NOMO-1 treated with DMSO at 0.1 percent for 48 hours (cell line): ENCODE measurements at regions not wholly inside any gene's neighbourhood (a gene's known extent, or its start where the extent isn't known, plus 50 kb on each side); places are given as distances from the start of the nearest gene placed in this dataset.
"Not testable (repeated sequence)": the region's sequence is repeated elsewhere in the genome, so short reads cannot be mapped to it uniquely, and the experiment has no call there.

ENCODE experiments used
- DNase-seq: peaks from one replicate; lab custom pipeline; 2025; ENCODE audit not compliant: unreplicated experiment; lab: John Stamatoyannopoulos, UW

DNA sequence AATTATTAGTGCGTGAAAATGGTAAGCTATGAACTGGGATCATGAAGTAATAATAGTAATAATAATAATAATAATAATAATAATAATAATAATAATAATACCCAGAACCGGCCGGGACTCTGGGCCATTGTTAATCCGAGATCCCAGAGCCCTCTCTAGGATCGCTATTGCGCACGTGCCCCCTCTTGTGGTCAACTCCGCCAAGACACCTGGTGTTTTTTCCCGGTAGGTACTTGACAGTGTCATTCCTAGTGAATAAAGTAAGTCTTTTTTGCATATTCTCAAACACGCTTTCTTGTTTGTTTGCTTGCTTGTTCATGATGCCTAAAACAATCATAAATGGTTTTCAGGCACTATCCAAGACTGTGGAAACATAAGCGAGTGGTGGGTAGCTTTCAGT is 513.7 kb downstream of the RPIA start:
- DNase-seq, result not testable (repeated sequence)

DNA sequence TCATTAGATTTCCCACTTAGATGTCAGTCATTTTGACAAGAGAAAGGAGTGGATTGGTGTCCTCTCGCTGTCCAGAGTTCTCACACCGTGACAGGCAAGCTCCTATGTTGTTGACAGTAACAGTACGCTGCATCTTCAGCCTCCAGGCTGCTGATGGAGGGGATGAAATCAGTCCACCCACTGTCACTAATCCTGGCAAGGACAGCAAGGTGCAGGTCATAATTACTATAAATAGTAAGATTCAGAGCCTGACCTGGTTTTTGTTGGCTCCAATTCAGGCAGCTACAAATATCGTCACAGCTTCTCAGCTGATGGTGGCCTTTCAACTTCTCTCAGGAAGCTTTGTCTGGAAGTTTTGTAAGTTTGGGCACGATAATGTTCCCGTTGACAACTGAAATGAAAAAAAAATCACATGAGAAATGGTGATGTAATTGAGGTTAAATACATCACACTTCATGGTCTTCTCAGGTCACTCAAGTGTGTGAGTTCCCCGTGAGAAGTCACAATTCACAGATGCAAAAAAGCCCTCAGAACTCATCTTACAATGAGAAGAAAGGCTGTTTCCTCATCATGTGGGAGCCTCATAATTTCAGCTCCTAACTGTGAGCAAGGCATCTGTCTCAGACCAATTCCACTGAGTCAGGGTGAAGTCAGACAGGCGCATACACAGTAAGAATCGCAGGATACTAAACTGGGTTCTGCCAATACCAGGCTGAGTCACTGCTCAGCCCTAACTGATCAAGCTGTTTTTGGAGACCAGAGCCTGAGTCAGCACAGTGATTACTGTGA is 516.9 kb downstream of the RPIA start:
- not testable (repeated sequence) for DNase-seq

DNA sequence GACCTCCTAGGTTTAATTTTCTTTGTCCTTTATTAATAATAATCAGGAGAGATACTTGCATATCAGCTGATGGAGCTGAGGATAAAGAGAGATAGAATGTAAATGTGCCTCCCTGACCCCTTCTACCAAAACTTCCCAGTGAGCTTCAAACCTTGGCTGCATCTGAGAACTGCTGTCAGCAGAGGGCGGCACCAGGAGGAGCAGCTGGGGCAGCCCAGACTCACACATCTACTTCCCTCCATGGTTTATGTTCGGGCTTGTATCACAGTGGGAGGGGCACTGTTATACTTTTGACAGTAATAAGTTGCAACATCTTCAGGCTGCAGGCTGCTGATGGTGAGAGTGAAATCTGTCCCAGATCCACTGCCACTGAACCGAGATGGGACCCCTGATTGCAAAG is 521.7 kb downstream of the RPIA start:
- DNase-seq, result peak; percentile 29

DNA sequence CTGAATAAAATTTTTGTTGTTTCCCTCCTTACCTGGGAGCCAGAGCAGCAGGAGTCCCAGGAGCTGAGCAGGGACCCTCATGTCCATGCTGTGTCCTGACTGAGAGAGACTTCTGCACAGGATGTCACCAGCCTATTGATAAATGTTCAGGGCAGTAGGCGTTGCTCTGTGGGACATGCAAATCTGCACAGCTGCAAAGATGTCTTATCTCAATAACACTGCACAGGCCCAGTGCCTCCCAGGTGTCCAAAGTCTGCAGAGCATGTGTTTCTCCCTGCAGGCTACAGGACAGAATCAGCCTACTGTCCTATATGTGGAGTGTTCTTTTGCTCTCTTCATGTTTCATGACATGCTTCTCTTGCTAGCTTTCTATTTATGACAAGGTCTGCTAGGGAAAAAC is 522.3 kb downstream of the RPIA start:
- not testable (repeated sequence) for DNase-seq

- not testable (repeated sequence) for DNase-seq
Observed at GRCh38 chr2:89221474-89221873, 530.0 kb downstream of the RPIA start.

DNA sequence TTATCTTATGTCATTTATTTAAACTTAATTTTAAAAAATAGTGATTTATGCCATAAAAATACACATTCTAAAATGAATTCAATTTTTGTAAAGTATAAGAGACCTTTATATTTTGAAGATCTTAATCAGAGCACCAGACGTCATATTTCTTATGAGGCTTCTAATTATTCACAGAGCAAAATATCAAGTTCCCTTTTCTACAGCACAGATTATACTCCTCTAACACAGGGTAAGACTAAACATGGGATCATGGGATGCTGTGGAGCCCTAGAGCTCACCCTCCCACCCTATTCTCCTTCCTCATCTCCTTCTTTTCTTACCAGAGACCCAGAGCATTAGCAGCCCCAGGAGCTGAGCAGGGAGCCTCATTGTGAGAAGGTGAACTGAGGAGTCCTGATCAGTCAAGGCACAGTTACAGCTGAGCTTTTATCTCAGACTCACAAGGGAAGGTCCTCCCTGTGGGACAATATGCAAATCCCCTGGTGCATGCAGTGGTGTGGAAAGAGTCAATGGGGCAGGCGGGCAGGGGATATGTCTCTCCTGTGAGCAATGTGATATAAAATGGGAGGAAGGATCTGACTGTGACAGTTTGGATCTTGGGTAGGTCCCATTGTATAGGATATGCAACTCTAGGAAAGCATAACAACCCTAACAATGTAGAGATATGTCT is 530.7 kb downstream of the RPIA start:
- DNase-seq, result not testable (repeated sequence)

GRCh38 chr2:89224803-89225202 is 533.3 kb downstream of the RPIA start:
- not testable (repeated sequence) for DNase-seq

DNA sequence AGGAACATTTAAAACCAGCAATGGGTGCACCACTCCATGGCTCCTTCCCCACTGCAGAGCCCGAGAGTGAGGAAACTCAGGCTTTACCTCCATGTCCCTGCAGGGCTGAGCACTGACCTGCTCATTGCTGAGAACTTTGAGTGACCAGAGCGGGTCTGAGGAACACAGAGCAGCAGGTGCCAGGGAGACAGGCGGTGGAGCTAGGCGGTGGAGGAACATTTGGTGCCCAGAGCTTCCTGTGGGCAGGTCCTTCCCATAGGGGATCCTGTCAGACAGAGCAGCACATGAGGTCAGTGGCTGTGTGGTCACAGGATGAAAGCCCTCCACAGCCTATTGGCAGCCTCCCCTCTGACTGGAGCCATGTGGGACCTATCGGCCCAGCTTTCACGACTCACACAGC is 538.5 kb downstream of the RPIA start:
- not testable (repeated sequence) for DNase-seq

DNA sequence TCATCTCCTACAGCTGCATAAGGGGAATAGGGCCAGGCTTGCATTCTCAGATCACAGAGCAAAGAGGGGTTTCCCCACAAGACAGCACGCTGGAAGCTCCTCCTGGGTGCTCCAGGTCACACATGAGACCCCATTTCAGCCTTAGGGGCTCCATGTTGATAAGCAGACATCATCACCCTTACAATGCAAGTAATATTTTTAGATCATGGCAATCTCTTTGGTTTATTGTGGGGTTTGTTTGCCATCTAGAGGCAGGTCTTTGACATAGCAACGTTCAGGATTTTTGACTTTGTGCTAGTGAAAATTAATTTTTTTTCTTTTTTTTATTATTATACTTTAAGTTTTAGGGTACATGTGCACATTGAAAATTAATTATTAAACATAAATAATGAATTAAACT is 539.8 kb downstream of the RPIA start:
- not testable (repeated sequence) for DNase-seq

- DNase-seq, result not testable (repeated sequence)
Observed at GRCh38 chr2:89233931-89234330, 542.5 kb downstream of the RPIA start.

- not testable (repeated sequence) for DNase-seq
Observed at GRCh38 chr2:89234818-89235466, 543.5 kb downstream of the RPIA start.

DNA sequence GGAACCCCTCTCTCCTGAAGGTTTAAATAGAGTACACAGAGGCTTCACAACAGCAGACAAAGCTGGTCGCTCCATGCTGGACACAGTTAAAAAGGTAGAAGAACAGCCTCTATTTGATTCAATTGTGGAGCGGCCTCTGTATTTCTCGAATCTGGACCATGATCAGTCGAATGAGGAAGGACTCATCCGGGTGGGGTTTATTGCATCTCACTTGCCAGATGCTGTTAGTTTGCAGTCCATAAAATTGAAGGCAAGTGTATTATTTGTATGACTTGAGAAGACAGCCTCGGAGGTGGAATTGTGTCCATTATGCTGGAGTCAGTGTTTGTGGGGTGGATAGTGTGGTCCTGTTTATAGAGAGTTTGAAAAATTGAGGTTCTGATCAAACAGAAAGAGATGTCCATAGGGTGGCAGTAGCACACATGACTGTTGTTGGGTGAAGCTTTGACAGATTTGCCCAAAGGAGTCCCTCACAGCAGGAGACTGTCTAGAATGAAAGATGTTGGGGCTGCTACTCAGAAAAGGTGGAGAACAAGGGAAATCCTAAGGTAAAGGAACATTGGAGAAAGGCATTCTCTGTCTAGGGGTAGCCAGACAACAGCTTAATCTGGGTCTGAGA is 545.5 kb downstream of the RPIA start:
- DNase-seq, result not testable (repeated sequence)

GRCh38 chr2:89237783-89238182 is 546.3 kb downstream of the RPIA start:
- DNase-seq, result not testable (repeated sequence)

DNA sequence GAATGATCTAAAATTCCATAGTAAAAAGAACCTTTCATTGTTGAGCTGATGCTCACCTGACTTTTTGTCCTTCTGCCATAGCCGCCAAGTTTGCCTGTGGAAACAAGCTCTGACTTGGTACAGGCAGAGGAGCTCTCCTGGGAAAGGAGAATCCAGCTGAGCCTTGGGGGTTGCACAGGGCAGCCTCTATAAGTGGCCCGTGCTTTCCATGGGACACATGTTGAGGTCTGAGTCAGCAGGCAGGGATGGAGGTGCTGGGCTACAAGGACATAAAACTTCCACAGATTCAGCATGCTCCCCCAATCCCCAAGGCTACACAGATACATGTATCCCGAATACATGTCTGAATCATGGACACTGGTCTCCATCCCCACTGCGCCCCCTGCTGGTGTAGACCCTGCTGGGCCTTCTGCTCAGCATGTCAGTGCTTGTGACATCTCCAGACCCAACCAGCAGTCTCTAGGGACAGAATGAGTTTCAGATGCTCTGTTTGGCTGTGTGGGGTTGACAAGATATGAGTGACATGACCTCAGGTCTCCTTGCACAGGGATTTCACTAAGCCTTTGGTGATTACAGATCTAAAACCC is 551.7 kb downstream of the RPIA start:
- DNase-seq, result not testable (repeated sequence)

DNA sequence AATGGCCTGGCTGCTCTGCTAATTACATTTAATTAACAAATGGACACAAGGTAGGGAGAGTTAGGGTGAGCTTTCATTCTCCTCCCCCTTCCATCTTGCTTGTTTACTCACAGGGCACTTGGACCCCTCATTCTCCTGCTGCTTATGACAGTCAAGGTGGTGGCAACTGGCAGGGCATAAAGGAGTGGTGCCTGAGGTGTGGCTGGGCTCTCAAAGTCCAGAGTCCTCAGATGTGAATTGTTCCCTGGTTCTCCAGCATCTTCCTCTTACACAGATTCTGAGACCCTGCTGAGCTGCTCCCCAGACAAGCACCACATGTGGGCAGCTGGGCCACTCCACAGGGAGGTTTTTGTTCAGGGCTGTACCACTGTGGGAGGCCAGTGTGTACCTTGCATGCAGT is 552.9 kb downstream of the RPIA start:
- DNase-seq, result not testable (repeated sequence)

DNA sequence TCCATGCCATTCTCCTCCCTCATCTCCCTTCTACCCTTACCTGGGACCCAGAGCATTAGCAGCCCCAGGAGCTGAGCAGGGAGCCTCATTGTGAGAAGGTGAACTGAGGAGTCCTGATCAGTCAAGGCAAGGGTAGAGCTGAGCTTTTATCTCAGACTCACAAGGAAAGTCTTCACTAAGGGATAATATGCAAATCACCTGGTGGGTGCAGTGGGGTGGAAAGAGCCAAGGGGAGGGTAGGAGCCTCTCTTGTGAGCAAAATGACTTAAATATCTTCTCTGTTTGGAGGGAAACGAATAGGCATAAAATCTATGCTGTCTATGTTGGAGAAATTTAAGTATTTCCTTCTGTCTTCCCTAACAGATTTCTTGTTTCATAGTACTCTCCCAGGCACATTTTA is 554.0 kb downstream of the RPIA start:
- DNase-seq, result not testable (repeated sequence)

- DNase-seq, result not testable (repeated sequence)
Observed at GRCh38 chr2:89246027-89246426, 554.6 kb downstream of the RPIA start.

DNA sequence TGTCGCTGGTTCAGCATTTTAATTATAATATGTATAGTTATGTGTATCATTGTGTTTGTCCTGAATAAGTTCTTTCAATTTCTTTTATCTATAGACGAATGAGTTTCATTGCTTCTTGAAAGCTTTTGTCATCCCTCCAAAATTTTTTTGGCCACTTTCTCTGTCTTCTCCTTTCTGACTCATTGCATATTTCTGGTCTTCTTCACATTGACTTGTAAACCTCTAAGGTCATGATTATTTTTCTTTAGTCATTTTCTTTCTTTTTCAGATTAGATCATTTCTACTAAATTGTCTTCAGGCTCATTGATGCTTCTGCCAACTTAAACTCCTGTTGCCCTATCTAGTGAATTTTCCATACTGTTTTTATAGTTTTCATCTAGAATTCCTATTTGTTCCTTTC is 555.1 kb downstream of the RPIA start:
- DNase-seq, result not testable (repeated sequence)

DNA sequence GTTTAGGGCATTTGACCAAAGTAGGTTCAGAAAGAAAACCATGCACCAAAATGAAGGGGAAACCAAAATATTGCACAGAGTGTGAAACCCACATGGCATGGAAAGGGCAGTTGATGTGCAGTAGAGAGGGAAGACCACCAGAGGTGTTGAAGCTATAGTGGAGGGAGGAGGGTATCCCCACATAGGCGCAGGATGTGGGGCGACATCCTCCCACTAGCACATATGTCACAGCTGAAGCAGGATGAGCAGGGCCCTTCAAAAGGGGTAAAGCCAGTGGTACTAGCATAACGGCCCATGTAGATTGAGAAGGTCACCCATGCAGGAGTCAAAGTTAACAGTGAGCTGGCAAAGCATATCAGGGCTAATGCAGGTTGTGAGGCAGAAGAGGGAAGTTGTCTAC is 563.5 kb downstream of the RPIA start:
- DNase-seq, result not testable (repeated sequence)

GRCh38 chr2:89273443-89273842 is 582.0 kb downstream of the RPIA start:
- DNase-seq, result not testable (repeated sequence)

DNA sequence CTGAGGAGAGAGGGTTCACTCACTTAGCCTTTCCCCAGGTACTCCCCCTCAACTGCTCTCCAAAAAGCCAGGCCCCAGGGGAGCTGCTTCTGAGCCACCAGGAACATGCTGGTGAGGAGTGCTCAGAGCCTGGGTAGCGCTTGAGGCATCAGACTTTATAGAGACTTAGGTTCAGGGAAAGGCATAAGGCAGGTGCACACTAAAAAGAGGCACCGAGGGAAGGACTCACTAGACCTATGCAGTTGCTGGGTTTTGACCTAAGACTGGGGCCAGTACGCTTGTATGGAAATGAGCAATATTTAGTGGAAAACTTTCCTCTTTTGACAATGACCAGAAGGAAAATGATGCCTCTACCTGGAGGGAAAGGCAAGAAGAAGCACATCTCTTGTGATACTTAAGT is 589.1 kb downstream of the RPIA start:
- not testable (repeated sequence) for DNase-seq
